HFF-Myc (cell line): ENCODE measurements at regions not wholly inside any gene's neighbourhood (a gene's known extent, or its start where the extent isn't known, plus 50 kb on each side); places are given as distances from the start of the nearest gene placed in this dataset.

Experiments
- DNase-seq: peaks from one replicate; pipeline ENCODE4 v3.0.0-alpha.2; 2011; ENCODE audit warnings: low read depth; ENCODE audit errors: extremely low read depth
- H3K4me3 ChIP-seq: replicated peaks from 2 replicates; pipeline ENCODE4 v1.5.1; 2011; ENCODE audit warnings: low read depth, mild to moderate bottlenecking, control low read depth, low read length
- CTCF ChIP-seq: IDR thresholded peaks from 2 replicates; pipeline ENCODE4 v1.5.1; 2012; ENCODE audit warnings: mild to moderate bottlenecking, low read depth, low read length, control low read depth; ENCODE audit errors: missing control alignments

- no peak overlapping the region for H3K4me3 ChIP-seq
- DNase-seq: no peak
- no peak for TF ChIP-seq CTCF
Measured at GRCh38 chr5:27240791-27241190, 202.4 kb upstream of the CDH9 start.

GRCh38 chr5:27234916-27235315 lies 196.5 kb upstream of the CDH9 start:
- no peak for DNase-seq
- no peak for TF ChIP-seq CTCF
- no peak overlapping the region for H3K4me3 ChIP-seq

GRCh38 chr5:27221410-27221809 lies 183.0 kb upstream of the CDH9 start:
- TF ChIP-seq CTCF: no peak
- DNase-seq: no peak
- no peak overlapping the region for H3K4me3 ChIP-seq

GRCh38 chr5:27220752-27221151 lies 182.4 kb upstream of the CDH9 start:
- no peak for DNase-seq
- H3K4me3 ChIP-seq: no peak overlapping the region
- TF ChIP-seq CTCF: no peak

- DNase-seq: no peak
- no peak overlapping the region for H3K4me3 ChIP-seq
- no peak for TF ChIP-seq CTCF
Measured at GRCh38 chr5:27217977-27218376, 179.6 kb upstream of the CDH9 start.

- TF ChIP-seq CTCF: no peak
- H3K4me3 ChIP-seq: no peak overlapping the region
- DNase-seq: no peak
Measured at GRCh38 chr5:27217155-27217956, 179.0 kb upstream of the CDH9 start.
